Stimulated activated CD8-positive, alpha-beta memory T cell treated with anti-CD3 and anti-CD28 coated beads, Interleukin-4, amount 100 ng/mL, for 4 hours (primary cell): ENCODE measurements at regions not wholly inside any gene's neighbourhood (a gene's known extent, or its start where the extent isn't known, plus 50 kb on each side); places are given as distances from the start of the nearest gene placed in this dataset.

Source experiments
- DNase-seq, 2 donors: peaks; one replicate each; pipeline ENCODE4 v3.0.0-alpha.2; 2020; ENCODE audit warnings: low read depth in 2 of 2, low spot score in 1 of 2

- no peak for DNase-seq
Observed at GRCh38 chr16:5580772-5581171, 483.2 kb upstream of the EEF2KMT start.

GRCh38 chr16:5580296-5580695, 482.7 kb upstream of the EEF2KMT start:
- DNase-seq: no peak

DNA sequence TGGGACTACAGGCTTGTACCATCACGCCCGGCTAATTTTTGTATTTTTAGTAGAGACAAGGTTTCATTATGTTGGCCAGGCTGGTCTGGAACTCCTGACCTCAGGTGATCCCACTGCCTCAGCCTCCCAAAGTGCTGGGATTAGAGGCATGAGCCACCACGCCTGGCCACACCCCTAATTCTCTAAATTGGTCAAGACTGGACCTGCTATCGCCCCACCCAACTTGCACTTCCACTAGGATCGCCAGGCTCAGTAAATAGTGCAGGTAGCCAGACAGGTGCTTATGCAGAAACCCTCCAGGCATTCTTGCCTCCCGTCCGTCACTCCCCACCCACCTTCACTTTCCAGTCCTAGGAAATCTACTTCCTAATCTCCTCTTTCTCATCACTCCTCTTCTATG, 481.4 kb upstream of the EEF2KMT start:
- no peak for DNase-seq

- no peak for DNase-seq
Observed at GRCh38 chr16:5577463-5577862, 479.9 kb upstream of the EEF2KMT start.

GRCh38 chr16:5575646-5576245, 478.2 kb upstream of the EEF2KMT start:
- no peak for DNase-seq

- DNase-seq: no peak
Observed at GRCh38 chr16:5575121-5575520, 477.5 kb upstream of the EEF2KMT start.

GRCh38 chr16:5572056-5572455, 474.5 kb upstream of the EEF2KMT start:
- DNase-seq: no peak

GRCh38 chr16:5571446-5571845, 473.9 kb upstream of the EEF2KMT start:
- no peak for DNase-seq

DNA sequence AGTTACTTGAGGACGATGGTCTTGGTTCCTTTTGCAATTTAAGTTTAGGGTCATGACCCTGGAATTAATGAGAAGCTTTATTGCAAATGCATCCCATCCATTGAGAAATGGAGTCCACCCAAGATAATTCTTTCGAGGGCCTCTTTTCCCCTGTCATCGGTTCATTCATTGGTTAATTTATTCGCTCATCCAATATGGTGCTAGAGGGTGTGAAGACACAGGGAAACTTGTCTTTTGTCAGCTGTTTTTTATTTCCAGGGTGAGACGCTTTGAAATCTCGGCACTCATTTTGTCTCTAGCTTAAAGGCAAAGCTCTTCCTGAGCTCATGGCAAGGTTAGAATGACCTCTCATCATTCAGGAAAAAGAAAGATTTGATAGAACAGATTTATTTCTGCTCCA, 464.2 kb upstream of the EEF2KMT start:
- DNase-seq: no peak

DNA sequence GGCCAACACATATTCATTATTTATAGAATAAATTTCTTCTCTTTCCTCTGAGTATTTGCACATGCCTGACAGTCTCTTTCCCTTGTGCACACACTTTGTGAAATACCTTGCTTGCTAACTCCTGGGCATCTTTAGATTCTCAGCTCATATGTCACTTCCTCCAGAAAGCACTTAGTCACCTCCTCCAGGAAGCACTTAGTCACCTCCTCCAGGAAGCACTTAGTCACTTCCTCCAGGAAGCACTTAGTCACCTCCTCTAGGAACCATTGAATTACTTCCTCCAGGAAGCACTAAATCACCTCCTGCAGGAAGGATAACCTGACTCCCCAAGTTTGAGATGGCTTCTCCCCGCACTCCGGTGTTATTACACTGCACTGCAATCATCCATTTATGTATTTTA, 462.5 kb upstream of the EEF2KMT start:
- DNase-seq: no peak

GRCh38 chr16:5557966-5558365, 460.4 kb upstream of the EEF2KMT start:
- no peak for DNase-seq

GRCh38 chr16:5557448-5557847, 459.9 kb upstream of the EEF2KMT start:
- DNase-seq: no peak

DNA sequence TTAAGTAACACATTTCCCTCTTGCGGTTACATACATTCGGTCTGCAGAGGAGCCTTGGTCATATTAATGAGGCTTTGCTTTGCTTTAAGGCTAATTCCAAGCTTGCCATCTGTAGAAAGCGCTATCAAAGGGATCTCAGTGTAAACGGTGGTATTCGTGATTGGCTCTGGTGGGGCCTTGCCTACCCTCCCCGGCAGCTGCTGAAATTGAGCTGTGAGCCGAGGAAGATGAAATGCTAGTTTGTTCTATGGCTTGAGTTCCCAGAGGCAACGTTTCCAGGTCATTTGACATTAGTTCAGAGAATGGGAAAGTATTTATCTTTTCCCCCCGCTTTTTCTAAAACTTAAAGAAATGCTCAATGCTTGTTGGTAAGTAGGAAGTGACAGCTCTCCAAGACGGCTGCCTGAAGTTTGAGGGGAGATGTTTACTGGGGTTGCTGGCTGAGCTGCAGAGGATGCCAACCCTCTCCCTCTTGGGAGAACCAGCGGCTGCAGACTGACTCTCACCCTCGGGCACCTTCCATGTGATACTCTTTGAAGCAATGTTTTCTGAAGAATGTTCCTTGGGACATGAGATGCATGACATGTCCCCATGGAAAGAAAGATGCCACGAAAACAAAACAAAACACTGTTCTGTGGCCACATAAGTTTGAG, 458.7 kb upstream of the EEF2KMT start:
- DNase-seq: no peak

DNA sequence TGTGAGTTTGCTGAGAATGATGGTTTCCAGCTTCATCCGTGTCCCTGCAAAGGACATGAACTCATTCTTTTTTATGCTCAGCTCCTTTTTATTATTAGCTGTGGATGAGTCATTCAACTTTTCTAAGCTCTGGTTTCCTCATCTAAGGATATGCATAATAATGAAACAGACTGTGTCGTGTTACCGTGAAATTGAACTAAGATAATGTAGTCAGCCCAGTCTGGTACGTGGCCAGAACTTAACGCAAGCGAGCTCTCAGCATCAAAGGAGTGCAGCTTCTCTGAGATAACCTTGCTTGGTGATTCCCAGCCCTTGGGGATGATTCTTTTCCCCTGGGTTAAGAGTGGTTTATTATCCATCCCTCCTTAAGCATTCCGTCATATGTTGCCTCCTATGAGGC, 454.3 kb upstream of the EEF2KMT start:
- DNase-seq: no peak

GRCh38 chr16:5549802-5550201, 452.2 kb upstream of the EEF2KMT start:
- DNase-seq: no peak

GRCh38 chr16:5541356-5541755, 443.8 kb upstream of the EEF2KMT start:
- DNase-seq: no peak

GRCh38 chr16:5537347-5537746, 439.8 kb upstream of the EEF2KMT start:
- no peak for DNase-seq

DNA sequence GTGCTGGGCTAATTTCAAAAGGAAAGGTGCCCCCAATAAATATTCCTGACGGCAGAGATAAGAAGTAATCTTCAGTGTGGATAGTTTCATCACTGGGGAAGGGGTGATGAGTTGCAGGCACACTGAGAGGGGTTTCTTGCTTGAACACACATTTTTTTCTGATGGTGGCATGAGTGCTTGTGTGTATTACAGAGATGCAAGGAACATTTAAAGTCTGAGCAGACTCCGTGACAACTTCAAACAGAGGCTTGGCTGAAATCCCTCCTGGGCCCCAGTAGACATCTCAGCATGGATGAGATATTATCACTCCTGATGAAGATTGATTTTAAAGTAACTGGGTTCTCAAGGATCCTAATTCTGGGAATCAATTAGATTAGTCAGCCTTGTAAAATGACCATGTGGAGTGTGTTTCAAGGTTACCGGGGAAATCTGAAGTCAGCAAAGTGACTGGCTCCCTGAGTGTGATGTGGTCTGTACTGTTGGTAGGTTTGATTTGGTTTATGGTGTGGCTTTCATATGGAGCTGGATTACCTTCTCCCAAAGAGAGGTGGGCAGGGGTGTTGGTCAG, 435.8 kb upstream of the EEF2KMT start:
- DNase-seq: no peak

DNA sequence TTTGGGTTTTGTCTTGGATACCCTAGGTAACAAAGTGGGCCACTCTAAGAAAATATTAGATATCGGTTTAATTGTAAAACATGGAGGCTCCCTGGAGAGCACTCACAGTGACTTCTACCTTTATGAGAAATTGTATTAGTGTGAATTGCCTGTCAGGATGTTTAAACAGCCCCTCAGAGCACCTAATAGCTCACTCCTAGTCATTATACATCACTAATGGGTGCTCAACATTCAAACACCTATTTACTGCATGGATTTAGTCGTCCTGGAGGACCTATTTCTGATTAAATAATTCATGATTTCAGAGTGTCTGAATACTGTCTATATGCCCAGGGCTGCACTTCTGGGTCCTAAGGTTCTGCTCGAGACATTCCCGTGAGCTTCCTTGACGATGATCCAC, 430.2 kb upstream of the EEF2KMT start:
- DNase-seq: no peak

DNA sequence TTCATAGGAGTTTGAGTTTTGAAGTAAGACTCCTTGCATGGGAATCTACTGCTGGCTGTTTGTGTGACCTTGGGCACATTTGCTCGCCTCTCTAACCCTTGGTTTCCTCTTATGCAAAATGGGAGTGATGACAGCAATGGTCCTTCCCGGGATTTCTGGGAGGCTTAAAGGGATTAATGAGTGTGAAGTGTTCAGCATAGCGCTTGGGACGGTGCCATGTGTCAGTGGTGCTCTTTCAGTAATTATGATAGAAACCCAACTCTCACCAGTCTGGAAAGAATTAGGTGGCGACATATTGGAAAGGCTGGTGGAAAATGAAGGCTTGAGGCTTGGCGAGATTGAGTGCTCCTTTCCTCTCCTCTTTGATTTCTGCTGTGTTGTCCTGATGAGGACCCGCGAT, 429.2 kb upstream of the EEF2KMT start:
- no peak for DNase-seq

- no peak for DNase-seq
Observed at GRCh38 chr16:5523829-5524228, 426.2 kb upstream of the EEF2KMT start.

DNA sequence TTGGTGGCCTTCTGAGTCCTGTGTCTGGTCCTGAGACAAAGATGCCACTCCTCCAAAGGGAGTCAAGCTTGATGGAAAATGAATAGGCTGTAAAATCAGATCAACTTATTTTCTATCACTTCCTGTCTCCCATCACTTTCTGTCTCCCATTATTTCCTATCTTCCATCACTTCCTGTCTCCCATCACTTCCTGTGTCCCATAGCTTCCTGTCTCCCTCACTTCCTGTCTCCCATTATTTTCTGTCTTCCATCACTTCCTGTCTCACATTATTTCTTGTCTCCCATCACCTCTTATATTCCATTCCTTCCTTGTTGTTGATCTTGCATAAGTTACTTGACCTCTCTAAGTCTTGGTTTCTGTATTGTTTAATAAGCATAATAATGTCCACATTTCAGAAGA, 418.5 kb upstream of the EEF2KMT start:
- no peak for DNase-seq

DNA sequence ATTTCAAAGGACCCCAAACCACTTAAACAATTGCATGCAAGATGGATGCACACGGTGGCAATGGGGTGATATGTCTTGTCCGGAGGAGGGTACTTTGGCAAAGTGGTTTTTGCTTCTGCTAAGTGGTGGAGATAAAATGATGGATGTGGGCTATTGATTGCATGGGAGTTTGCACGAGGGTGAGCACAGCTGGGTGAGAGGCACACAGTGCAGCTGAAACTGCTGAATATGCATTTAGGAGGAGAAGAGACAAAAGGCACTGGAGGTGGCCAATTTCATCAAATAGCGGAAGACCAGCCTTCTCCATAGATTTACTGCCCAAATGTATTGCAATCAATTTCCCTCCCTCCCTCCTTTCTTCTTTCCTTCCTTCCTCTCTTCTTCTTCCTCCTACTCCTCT, 414.4 kb upstream of the EEF2KMT start:
- no peak for DNase-seq
